GM19351 (cell line): ENCODE measurements at regions not wholly inside any gene's neighbourhood (a gene's known extent, or its start where the extent isn't known, plus 50 kb on each side); places are given as distances from the start of the nearest gene placed in this dataset.
"Not testable (repeated sequence)": the region's sequence is repeated elsewhere in the genome, so short reads cannot be mapped to it uniquely, and the experiment has no call there.

Experiments
- ATAC-seq: cut with Tn5 transposase; IDR thresholded peaks from one replicate; pipeline ENCODE4 v1.9.1; 2021; ENCODE audit warnings: mild to moderate bottlenecking, moderate library complexity; ENCODE audit not compliant: unreplicated experiment

- ATAC-seq, result peak; percentile 53
Observed at GRCh38 chr1:194487172-194487571, 1300.8 kb upstream of the B3GALT2 start.

- ATAC-seq, result no peak
Observed at GRCh38 chr1:194485432-194485831, 1299.0 kb upstream of the B3GALT2 start.

- no peak for ATAC-seq
Observed at GRCh38 chr1:194478731-194479130, 1292.3 kb upstream of the B3GALT2 start.

GRCh38 chr1:194477908-194478307 is 1291.5 kb upstream of the B3GALT2 start:
- ATAC-seq, result peak; percentile 99

GRCh38 chr1:194476872-194477271 is 1290.5 kb upstream of the B3GALT2 start:
- ATAC-seq, result no peak

GRCh38 chr1:194476351-194476750 is 1289.9 kb upstream of the B3GALT2 start:
- no peak for ATAC-seq

- ATAC-seq, result no peak
Observed at GRCh38 chr1:194474701-194475100, 1288.3 kb upstream of the B3GALT2 start.

GRCh38 chr1:194473766-194474165 is 1287.4 kb upstream of the B3GALT2 start:
- ATAC-seq, result no peak

GRCh38 chr1:194469282-194469681 is 1282.9 kb upstream of the B3GALT2 start:
- no peak for ATAC-seq

GRCh38 chr1:194466706-194467105 is 1280.3 kb upstream of the B3GALT2 start:
- no peak for ATAC-seq

- no peak for ATAC-seq
Observed at GRCh38 chr1:194447636-194448035, 1261.2 kb upstream of the B3GALT2 start.

- ATAC-seq, result no peak
Observed at GRCh38 chr1:194445244-194445643, 1258.8 kb upstream of the B3GALT2 start.

GRCh38 chr1:194442901-194443575 is 1256.6 kb upstream of the B3GALT2 start:
- no peak for ATAC-seq

- ATAC-seq, result no peak
Observed at GRCh38 chr1:194437135-194437534, 1250.7 kb upstream of the B3GALT2 start.

- no peak for ATAC-seq
Observed at GRCh38 chr1:194431121-194431520, 1244.7 kb upstream of the B3GALT2 start.

- no peak for ATAC-seq
Observed at GRCh38 chr1:194420706-194421105, 1234.3 kb upstream of the B3GALT2 start.

GRCh38 chr1:194419721-194420120 is 1233.3 kb upstream of the B3GALT2 start:
- no peak for ATAC-seq

- no peak for ATAC-seq
Observed at GRCh38 chr1:194410756-194411155, 1224.3 kb upstream of the B3GALT2 start.

GRCh38 chr1:194407238-194407637 is 1220.8 kb upstream of the B3GALT2 start:
- not testable (repeated sequence) for ATAC-seq

- no peak for ATAC-seq
Observed at GRCh38 chr1:194394676-194395075, 1208.3 kb upstream of the B3GALT2 start.

- ATAC-seq, result no peak
Observed at GRCh38 chr1:194387531-194387930, 1201.1 kb upstream of the B3GALT2 start.

- no peak for ATAC-seq
Observed at GRCh38 chr1:194378517-194378916, 1192.1 kb upstream of the B3GALT2 start.

GRCh38 chr1:194374649-194375048 is 1188.2 kb upstream of the B3GALT2 start:
- no peak for ATAC-seq
